DMS53 treated with DMSO at 0.1 percent for 48 hours (cell line): ENCODE measurements at regions not wholly inside any gene's neighbourhood (a gene's known extent, or its start where the extent isn't known, plus 50 kb on each side); places are given as distances from the start of the nearest gene placed in this dataset.
"Not testable (repeated sequence)": the region's sequence is repeated elsewhere in the genome, so short reads cannot be mapped to it uniquely, and the experiment has no call there.

Source experiments
- DNase-seq: peaks from one replicate; lab custom pipeline; 2025; ENCODE audit not compliant: unreplicated experiment; lab: John Stamatoyannopoulos, UW

DNA sequence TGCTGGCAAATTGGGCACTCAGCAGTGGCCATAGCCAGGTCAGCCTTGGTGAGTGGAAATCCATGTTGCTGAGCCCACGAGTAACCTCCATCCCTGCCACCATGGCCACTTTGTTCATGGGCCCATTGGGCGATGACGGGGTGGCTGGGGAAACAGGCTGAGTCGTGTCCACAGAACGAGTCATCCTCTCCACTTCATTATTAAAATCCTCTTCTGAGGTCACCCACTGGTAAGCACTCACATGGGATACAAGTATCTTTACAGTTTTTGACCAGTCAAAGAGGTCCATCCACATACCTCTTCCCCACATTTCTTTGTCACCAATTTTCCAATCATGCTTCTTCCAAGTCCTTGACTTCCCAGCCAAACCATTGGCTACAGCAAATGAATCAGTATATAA is 742.4 kb upstream of the RGMB start:
- DNase-seq, result not testable (repeated sequence)

DNA sequence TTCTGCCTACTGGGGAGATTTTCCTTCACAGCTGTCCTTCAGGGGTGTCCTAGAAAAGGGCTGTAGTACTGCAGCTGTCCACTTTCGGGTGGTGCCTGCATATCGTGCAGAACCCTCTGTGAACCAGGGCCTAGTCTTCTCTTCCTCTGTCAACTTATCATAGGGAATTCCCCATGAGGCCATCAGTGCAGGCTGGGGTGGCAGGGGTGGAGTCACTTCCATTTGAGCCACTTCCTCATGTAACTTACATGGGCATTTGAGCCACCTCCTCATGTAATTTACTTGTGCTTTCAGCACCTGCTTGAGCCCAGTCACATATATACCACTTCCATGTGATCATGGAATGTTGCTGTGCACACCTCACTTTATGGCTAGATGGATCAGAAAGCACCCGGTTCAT is 742.0 kb upstream of the RGMB start:
- no peak for DNase-seq

DNA sequence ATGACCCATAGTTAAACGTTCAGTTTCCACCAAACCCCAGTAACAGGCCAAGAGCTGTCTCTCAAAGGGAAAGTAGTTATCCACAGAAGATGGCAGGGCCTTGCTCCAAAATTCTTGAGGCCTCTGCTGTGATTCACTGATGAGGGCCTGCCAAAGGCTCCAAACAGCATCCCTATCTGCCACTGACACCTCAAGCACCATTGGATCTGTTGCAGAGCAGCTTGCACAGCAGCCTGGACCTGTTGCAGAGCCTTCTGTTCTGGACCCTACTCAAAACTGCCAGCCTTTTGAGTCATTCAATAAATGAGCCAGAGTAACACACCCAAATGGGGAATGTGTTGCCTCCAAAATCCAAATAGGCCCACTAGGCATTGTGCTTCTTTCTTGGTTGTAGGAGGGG is 741.5 kb upstream of the RGMB start:
- no peak for DNase-seq

DNA sequence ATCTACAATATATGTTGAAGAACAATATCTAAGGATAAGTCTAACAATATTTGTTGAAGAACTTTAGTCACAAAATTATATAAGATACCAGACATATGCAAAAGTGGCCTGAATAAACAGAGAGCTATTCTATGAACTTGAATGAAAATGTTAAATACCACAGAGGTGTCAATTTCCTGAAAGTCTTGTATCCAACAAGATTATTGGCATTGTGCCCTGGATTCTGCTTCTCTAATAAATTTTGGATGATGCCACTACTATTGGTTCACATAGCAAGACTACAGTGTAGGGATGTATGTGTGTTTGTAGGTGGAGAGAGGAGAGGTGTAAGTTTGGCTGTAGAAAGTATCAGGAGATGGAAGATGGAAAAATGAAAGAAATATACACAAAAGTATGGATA is 731.8 kb upstream of the RGMB start:
- DNase-seq, result no peak

DNA sequence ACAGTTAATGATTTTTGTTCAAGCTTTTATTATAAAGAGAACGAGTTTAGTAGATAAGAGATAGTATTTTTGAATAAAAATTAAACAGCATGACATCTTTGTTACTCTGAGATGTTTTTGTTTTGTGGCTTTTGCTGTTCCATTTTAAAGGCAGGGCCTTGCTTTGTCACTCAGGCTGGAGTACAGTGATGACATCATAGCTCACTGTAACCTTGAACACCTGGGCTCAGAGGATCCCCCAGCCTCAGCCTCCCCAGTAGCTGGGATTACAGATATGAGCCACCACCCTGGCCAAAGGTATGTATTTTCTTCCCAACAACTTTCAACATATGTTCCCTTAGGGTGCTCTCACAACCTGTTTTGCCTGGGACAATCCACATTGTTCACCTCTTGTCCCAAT is 730.9 kb upstream of the RGMB start:
- DNase-seq, result no peak

DNA sequence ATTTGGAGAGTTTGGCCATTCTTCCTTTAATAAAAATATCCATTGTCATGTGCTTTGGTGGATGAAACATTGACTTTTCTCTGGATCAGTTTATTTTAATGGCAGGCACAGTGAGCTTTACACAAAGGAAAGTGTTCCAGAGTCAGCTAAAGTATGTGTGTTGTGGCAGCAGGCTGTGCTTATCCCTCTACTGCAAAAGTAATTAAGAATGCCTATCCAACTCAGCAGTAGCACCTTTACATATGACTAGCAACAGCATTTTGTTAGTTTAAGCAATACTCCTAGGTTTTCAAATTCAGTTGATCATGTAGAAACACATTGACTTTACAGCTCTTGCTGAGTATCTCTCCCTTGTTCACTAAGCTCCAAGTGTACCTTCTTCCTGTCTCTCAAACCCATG is 730.5 kb upstream of the RGMB start:
- DNase-seq, result no peak

DNA sequence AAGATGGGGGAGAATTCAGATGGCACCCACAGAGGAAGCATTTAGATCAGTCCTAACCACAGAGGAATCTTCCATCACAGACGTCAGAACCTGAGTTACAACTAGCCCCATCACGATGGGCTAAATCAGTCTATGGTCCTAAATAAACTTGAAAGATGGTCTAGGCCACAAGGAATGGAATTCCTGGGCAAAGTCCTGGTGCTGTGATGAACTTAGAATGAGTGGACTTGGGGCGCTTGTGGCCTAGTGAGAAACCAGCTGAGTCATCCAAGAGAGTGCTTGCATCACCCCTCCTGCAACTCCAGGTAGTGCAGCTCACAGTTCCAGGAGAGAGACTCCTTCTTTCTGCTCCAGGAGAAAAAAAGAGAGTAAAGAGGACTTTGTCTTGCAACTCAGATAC is 722.9 kb upstream of the RGMB start:
- DNase-seq, result no peak

DNA sequence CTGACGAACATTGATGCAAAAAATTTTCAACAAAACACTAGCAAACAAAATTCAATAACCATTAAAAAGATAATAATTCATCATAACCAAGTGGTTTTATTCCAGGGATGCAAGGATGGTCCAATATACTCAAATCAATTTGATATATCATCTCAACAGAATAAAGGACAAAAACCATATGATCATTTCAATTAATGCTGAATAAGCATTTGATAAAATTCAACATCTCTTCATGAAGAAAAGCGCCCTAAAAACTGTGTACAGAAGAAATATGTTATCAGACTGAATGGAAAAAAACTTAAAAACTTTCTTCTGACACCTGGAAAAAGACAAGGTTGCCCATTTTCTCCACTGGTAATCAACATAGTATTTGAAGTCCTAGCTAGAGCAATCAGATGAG is 720.3 kb upstream of the RGMB start:
- no peak for DNase-seq

DNA sequence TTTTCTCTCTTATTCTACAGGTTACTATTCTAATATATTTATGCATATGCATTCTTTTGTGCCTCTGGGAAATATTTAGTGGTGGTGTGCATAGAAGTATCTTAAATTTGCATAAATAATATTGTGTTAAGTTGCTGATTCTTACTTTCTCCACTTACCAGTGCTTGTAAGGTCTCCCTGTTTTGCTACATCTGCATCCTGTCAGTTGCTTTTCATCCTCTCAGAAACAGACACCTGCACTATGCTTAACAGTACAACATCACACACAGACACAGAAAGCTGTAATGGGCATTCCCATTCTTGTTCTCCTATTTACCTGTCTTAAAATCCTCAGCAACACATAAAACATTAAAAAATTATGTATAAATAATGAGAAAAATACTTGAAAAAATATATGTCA is 713.3 kb upstream of the RGMB start:
- DNase-seq, result no peak

DNA sequence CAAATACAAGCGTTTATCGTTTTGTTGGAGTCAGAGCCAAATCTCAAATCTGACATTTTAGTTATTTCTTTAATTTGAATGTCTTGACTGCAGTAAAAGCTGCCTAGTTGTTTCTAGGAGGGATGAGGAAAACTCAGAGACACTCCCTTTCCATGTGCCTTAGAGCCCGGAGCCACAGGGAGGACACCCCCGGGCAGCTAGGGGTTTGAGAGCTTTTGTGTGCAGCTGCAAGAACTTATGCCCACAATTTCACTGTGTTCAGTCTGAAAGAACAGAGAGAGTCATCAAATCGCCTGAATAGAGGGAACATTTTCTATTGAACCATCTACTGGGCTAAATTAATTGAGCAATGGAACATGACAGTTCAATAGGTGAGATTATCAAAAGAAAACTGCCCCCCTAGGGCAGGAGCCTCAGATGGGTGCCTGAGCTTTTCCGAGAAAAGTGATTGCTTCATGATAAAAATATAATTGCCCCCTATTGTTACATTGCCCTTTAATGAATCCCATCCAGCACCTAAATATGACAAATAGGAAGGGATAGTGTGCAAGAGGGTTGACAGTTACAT is 709.3 kb upstream of the RGMB start:
- no peak for DNase-seq

DNA sequence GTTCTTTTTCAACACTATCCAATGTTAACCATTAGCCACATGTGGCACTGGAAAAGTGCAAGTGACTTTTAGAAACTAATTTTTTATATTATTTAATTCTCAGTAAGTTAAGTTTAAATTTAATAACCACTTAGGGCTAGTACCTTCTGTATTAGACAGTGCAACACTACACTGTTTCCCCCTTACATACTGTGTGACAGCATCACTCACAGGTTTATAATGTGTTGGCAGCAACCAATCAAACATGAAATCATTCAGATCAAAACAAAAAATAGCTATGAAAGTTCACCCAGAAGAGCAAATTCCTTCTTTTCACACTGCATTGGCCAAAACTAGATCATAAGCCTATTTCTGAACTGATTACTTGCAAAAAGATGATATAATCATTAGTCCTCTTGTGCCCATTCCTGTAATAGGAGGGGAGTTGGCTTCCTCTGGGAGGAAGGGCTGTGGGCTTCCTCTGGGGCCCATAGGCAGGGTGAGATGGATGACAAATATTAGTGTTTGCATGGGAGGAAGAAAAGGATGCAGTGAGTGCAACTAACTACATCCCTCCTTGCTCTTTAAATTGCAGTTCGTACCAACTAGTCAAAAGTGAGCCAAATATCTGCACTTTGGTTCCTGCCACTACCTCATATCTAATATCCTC is 708.1 kb upstream of the RGMB start:
- DNase-seq, result no peak

DNA sequence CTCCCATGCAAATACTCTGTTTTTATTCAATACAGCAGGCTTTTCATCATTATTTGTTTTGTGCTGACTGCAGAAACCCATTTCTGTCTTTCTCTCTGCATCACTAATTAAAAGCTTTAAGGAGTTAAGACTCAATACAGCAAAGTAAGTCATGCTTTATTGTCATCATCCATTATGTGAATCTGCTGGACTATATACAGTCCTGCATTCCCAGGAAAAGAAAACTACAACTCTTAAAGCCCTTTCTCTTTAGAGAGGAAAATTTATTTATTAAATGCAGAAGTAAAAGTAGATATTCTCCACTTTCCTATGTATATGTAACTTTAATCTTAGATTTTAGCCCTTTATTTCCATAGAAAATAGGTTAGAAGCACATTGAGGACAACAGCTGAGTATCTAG is 706.6 kb upstream of the RGMB start:
- no peak for DNase-seq

DNA sequence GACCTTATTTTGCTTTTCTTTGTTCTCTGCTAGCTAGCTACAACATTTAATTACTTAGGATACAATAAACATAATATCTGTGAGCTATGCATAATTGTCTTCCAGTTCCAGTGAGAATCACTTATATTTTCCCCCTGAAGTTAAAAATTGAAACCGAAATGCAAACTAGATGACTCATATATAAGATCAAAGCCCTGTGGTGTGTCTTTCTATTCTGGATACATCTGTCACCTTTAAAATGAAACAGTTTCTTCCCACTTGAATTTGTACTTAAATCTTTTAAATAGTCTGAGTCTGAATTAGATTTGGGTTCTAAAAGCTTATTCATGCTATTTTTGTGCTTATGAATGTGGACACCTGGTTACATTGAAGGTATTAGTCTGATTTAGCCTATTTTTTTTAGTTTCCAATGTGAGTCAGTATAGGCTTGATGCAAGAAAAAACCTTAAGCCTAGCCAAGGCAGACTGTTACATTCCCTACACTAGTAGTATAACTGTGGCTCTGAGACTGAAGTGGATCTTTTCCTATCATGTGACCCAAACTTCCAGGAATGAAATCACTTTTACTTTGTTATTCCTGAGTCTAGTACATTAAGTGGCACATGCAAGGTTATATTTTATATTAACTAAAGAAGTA is 703.5 kb upstream of the RGMB start:
- no peak for DNase-seq

DNA sequence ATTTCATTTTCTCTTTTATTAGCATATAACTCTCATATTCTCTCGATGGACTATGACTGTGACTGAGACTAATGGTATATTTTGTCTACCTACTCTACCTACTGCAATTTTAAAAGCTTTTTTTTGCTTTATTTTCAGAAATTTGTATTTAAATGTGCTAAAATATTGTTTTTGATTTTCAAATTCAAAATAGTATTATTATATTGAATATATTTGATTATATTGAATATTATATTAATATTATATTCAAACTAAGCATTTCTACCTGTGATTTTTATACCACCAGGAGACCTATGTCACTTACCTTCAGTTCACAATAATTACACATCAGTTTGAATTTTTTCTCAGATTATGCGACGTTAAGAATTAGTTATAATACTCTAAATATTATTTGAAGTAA is 700.5 kb upstream of the RGMB start:
- no peak for DNase-seq

DNA sequence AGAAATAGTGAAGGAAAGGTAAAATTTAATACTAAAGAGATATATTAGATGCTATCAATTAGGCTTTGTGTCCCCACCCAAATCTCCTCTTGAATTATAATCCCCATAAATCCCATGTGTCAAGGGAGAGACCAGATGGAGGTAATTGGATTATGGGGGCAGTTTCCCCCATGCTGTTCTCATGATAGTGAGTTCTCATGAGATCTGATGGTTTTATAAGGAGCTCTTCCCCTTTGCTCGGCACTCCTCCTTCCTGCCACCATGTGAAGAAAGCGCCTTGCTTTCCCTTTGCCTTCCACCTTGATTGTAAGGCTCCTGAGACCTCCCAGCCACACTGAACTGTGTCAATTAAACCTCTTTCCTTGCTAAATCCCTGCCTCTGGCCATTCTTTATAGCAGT is 697.0 kb upstream of the RGMB start:
- no peak for DNase-seq

DNA sequence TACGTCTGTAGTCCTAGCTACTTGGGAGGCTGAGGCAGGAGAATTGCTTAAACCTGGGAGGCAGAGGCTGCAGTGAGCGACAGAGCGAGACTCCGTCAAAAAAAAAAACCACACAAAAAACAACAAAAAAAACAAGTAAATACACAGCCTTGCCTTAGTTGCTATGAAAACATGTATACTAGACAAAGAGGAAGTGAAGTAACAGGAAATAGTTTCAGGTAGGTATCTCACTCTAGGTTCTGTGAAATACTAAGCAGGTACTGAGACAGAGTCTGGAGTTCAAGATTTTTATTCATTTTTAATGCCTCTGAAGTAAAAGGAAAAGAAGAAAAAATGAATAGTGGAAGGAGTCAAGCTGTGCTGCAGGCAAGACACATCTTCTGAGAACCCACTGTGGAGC is 687.9 kb upstream of the RGMB start:
- DNase-seq, result no peak

DNA sequence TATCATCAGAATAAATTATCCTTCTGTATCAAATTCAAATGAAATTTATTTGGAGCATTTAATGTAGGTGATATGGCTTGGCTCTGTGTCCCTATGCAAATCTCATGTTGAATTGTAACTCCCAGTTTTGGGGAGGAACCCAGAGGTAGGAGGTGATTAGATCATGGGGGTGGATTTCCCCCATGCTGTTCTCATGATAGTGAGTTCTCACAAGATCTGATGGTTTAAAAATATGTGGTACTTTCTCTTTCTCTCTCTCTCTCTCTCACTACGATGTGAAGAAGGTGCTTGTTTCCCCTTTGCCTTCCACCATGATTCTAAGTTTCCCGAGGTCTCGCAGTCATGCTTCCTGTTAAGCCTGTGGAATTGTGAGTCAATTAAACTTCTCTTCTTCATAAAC is 678.4 kb upstream of the RGMB start:
- no peak for DNase-seq

DNA sequence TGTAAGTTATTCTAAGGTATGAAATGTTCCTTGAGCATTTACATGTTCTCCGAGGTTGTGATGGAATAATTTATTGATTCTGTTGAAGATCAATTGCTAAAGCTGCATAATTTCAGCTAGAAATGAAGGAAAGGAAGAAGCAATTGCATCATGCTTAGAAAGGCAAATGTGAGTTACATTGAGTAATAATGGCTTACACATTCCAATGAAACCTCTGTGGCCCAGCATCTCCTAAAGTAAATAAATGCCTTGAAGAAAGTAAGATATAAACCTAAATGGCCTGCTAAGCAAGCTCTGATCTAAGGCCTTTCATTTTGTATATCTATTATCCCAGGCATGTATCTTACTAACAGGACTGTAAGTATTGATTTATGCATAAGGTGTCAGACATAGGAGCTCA is 677.3 kb upstream of the RGMB start:
- no peak for DNase-seq

DNA sequence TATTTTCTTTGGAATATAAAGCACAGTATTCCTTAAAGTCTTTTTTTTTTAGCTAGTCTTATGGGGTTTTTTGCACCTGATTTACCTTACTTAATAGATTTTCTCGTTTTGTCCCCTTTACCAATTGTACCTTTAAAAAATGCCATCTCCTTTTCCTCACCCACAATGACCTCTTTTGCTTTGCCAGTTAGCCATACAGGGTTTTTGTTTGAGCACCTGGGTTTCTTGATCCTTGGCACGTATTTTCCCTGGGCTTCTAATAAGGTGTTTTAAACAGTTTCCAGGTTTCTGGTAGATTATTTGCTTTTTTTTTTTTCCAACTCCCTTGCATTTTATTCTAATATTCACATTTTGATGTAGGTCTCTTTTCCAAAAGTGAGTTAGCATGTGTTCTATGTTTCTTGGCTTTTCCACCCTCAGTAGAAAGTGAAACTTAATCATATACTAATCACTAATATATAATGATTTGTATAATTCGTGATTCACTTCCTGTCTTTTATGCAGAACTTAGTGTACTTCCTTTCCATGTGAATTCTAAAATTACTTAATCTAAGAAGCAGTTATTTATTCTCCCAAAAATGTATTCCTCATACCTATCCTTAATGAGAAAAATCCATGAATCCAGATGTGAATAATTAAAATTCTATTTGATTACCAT is 673.9 kb upstream of the RGMB start:
- no peak for DNase-seq

DNA sequence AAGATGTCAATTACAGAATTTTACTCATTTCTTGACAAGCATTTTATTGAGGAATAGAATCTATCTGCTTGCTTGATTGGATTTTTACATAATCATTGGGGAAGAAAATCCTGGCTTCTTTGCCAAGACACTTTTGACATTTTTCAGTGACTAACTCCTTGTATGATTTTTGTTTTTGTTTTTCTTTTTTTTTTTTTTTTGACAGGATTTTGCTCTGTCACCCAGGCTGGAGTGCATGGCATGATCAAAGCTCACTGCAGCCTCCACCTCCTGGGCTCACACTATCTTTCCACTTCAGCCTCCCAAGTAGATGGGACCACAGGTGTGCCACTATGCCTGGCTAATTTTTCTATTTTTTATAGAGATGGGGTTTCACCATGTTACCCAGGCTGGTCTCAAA is 672.3 kb upstream of the RGMB start:
- no peak for DNase-seq

DNA sequence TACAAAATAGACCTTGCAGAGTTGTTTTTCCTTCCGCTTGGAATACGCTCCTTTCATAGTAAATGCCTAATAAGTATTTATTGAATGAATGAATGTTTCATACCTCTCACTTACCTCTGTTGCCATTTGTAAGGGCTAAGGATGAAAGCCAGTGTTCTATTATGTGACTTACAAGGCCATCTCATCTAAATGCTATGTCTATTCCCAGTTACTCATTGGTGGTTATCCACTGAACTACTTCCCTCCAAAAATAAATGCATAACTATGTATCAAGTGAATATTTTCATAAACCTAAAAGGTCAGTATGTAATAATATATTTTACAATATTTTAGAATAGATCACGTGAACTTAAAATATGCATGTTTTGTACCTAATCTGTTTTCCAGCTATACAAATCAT is 670.5 kb upstream of the RGMB start:
- no peak for DNase-seq

DNA sequence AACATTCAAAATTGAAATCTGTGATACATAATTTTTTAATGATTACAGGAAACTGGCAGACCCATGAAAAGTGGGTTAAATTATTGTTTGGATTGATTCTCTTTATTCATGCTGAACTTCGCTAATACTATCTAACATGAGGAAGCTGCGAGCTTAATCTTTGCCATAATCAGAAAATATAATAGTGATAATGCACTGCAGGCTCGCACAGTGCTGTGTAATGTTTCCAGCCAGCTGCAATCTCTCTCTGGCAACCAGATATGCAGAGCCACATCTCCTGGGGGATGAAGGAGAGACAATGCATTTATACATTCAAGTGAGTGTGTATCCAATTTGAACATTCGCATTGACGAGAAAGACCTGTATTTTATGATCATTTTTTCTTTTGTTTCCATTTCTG is 669.7 kb upstream of the RGMB start:
- no peak for DNase-seq
